ENCODE measurements at regions not wholly inside any gene's neighbourhood (a gene's known extent, or its start where the extent isn't known, plus 50 kb on each side); places are given as distances from the start of the nearest gene placed in this dataset.

GRCh38 chr2:125654226-125654625, 1001.7 kb upstream of the GYPC start:
- TF ChIP-seq CTCF (IDR thresholded peaks at IDR 0.05; ENCODE audit: poor library complexity) = no peak
- no peak for TF ChIP-seq EZH2phosphoT487 (IDR thresholded peaks at IDR 0.05; ENCODE audit: low read depth, severe bottlenecking, unreplicated experiment)
- TF ChIP-seq EZH2 (IDR thresholded peaks at IDR 0.05; ENCODE audit: borderline replicate concordance) = no peak
